K562 (cell line): ENCODE measurements at regions not wholly inside any gene's neighbourhood (a gene's known extent, or its start where the extent isn't known, plus 50 kb on each side); places are given as distances from the start of the nearest gene placed in this dataset.

Source experiments
- ATAC-seq: fragments of 200-7000 bp; cut with Tn5 transposase; 3 replicates; pipeline ENCODE4 v1.9.1; 2020; ENCODE audit warnings: moderate library complexity
- BruUV-seq: library from RNA; stranded (reverse); fragments of 400-500 nt; replicated peaks from 2 replicates; lab custom pipeline; 2021; lab: Mats Ljungman, UMichigan
- CTCF ChIA-PET: fragments of 300-600 bp; formaldehyde crosslinking; extraction: SDS; loops from one replicate; lab custom pipeline; 2021; ENCODE audit warnings: low intra/inter-chr PET ratio; lab: Yijun Ruan, JAX
- POLR2A ChIA-PET: fragments of 300-600, 350-650 bp; sonication (Branson Sonifier 250); formaldehyde crosslinking; extraction: SDS; loops from one replicate; lab custom pipeline; 2021; ENCODE audit warnings: antibody characterized with exemption, inconsistent platforms; lab: Yijun Ruan, JAX
- DNase-seq, 4 experiments: peaks; one replicate each; pipeline versions ENCODE4 v3.0.0 to v3.0.0-alpha.2; 2011 to 2018; ENCODE audit warnings: low spot score in 3 of 4, mixed read lengths in 3 of 4; ENCODE audit errors: extremely low read depth in 1 of 4
- FAIRE-seq: peaks from 2 replicates; lab custom pipeline; 2011; peaks lifted over from hg19 to GRCh38; lab: Jason Lieb, UNC
- H2AFZ ChIP-seq: 2 replicates; pipeline ENCODE4 v1.6.0; 2011; ENCODE audit warnings: low read depth, low read length, control low read depth, inconsistent platforms
- H3K27ac ChIP-seq: fragments of 200-600 bp; 3 replicates; pipeline ENCODE4 v1.8.0; 2011; ENCODE audit warnings: low read depth, mild to moderate bottlenecking, control low read depth, inconsistent platforms, low read length, moderate library complexity, mixed read lengths; ENCODE audit errors: extremely low read depth
- H3K27me3 ChIP-seq, 2 experiments: fragments of 300-600 bp in 1 of 2; 2 replicates in 1 of 2; 3 replicates in 1 of 2; pipeline versions ENCODE4 v1.6.0 to v1.8.0; 2011; ENCODE audit warnings: inconsistent platforms in 2 of 2, low read length in 2 of 2, mild to moderate bottlenecking in 1 of 2, mixed read lengths in 1 of 2, moderate library complexity in 1 of 2; ENCODE audit not compliant: control insufficient read depth in 2 of 2, insufficient read depth in 2 of 2
- H3K36me3 ChIP-seq: fragments of 300-600 bp; 3 replicates; pipeline ENCODE4 v1.8.0; 2011; ENCODE audit warnings: mild to moderate bottlenecking, low read length, inconsistent platforms; ENCODE audit not compliant: control insufficient read depth, insufficient read depth
- H3K4me1 ChIP-seq, 2 experiments: fragments of 200-600 bp in 1 of 2; replicated peaks in 1 of 2; 2 replicates in 1 of 2; 3 replicates in 1 of 2; pipeline versions ENCODE4 v1.5.1 to v1.8.0; 2011; ENCODE audit warnings: inconsistent platforms in 2 of 2, low read length in 2 of 2, mild to moderate bottlenecking in 1 of 2, mixed read lengths in 1 of 2, moderate library complexity in 1 of 2; ENCODE audit not compliant: control insufficient read depth in 2 of 2, insufficient read depth in 2 of 2
- H3K4me2 ChIP-seq: 2 replicates; pipeline ENCODE4 v1.6.1; 2011; ENCODE audit warnings: low read length, control low read depth, inconsistent platforms, mixed read lengths; ENCODE audit not compliant: insufficient read depth
- H3K4me3 ChIP-seq: fragments of 200-600 bp; sonication (generic), shearing (Covaris generic); 2 replicates; pipeline ENCODE4 v1.5.1; 2016; ENCODE audit warnings: control low read depth, inconsistent platforms
- H3K79me2 ChIP-seq: fragments of 200-600 bp; 3 replicates; pipeline ENCODE4 v1.8.0; 2011; ENCODE audit warnings: low read length, inconsistent platforms; ENCODE audit not compliant: control insufficient read depth, insufficient read depth
- H3K9ac ChIP-seq, 2 experiments: 2 replicates each; pipeline versions ENCODE4 v1.6.0 to v1.6.1; 2011; ENCODE audit warnings: low read depth in 2 of 2, low read length in 2 of 2, control low read depth in 1 of 2, inconsistent platforms in 1 of 2, mild to moderate bottlenecking in 1 of 2, mixed read lengths in 1 of 2; ENCODE audit not compliant: insufficient read depth in 1 of 2
- H3K9me1 ChIP-seq: one replicate; pipeline ENCODE4 v1.6.0; 2011; ENCODE audit warnings: inconsistent platforms, mild to moderate bottlenecking, low read length, moderate library complexity; ENCODE audit not compliant: control insufficient read depth, insufficient read depth
- H3K9me3 ChIP-seq: replicated peaks from 2 replicates; pipeline ENCODE4 v1.5.1; 2011; ENCODE audit warnings: low read depth, low read length, inconsistent platforms; ENCODE audit not compliant: control insufficient read depth, insufficient read depth
- H4K20me1 ChIP-seq: replicated peaks from 2 replicates; pipeline ENCODE4 v1.6.1; 2011; ENCODE audit warnings: low read length, inconsistent platforms, mixed read lengths; ENCODE audit not compliant: control insufficient read depth, insufficient read depth
- CHD2 ChIP-seq: IDR thresholded peaks from 2 replicates; pipeline ENCODE4 v1.6.1; 2011; ENCODE audit warnings: low read depth, low read length
- CUX1 ChIP-seq: fragments of 200-800 bp; sonication (Bioruptor generic); IDR thresholded peaks from 2 replicates; pipeline ENCODE4 v1.6.1; 2016; ENCODE audit warnings: missing genetic modification characterization, missing compliant biosample characterization
- GTF2A2 ChIP-seq: IDR thresholded peaks from 2 replicates; pipeline ENCODE4 v1.6.1; 2016; ENCODE audit warnings: mild to moderate bottlenecking, missing genetic modification characterization, missing compliant biosample characterization
- SIN3B ChIP-seq: fragments of 450-650 bp; IDR thresholded peaks from 2 replicates; pipeline ENCODE4 v1.6.1; 2017; ENCODE audit warnings: low read depth, mild to moderate bottlenecking, moderate library complexity
- ZC3H4 ChIP-seq: sonication (generic); formaldehyde crosslinking; IDR thresholded peaks from 2 replicates; pipeline ENCODE4 v1.9.0; 2021; ENCODE audit warnings: missing genetic modification reagents, borderline replicate concordance
- ZNF165 ChIP-seq: fragments of 250-450 bp; sonication (Bioruptor Pico); IDR thresholded peaks from 2 replicates; pipeline ENCODE4 v1.4.0; 2020; ENCODE audit warnings: borderline replicate concordance
- ZNF830 ChIP-seq: fragments of 250-450 bp; sonication (Bioruptor Pico); IDR thresholded peaks from 2 replicates; pipeline ENCODE4 v1.5.0; 2021; ENCODE audit warnings: mild to moderate bottlenecking
- WGBS: fragments of 100-300 bp; shearing (Covaris generic); methylation state at CpG from one replicate; pipeline ENCODE4 v1.1.6; 2016; ENCODE audit warnings: low coverage, mixed read lengths; ENCODE audit not compliant: insufficient coverage; ENCODE audit errors: missing lambda C conversion rate; 5-methylcytosine and 5-hydroxymethylcytosine counted together
- in situ Hi-C: fragments of 300-500 bp; cut with MboI; formaldehyde crosslinking; loops from 4 replicates; pipeline ENCODE4 v1.15.0; 2018; ENCODE audit warnings: inconsistent platforms, mixed read lengths
- intact Hi-C: fragments of 100-400 bp; cut with micrococcal nuclease; formaldehyde crosslinking; loops from 2 replicates; pipeline ENCODE4 v1.14.2; 2022

- no peak for TF ChIP-seq ZNF830 (CRISPR knock-in tag)
These were observed 102.2 kb downstream of the TSEN15 start for GRCh38 chr1:184153731-184154130.

GRCh38 chr1:184156521-184157393 lies 105.2 kb downstream of the TSEN15 start:
- H3K9me3 ChIP-seq = no peaks in the 10 kb centered on the region
- no peak overlapping the region for H3K4me2 ChIP-seq
- 2% methylated on average over 5 of the region's 5 CpGs for WGBS
- ChIA-PET CTCF (no interaction called here), POLR2A (interaction anchor here (0.6 to 1.1 kb wide), 2 partner anchors 8 to 11 kb away, joined by 3 to 4 read pairs; no protein-coding TSS in a partner anchor)
- no peaks in the 10 kb centered on the region for H3K79me2 ChIP-seq
- H3K27ac ChIP-seq = no peak overlapping the region
- no peaks in the 10 kb centered on the region for H3K36me3 ChIP-seq
- H3K27me3 ChIP-seq = peaks cover 5 to 23% of the 10 kb centered on the region in 2 experiments; a peak in 4 of 5 replicates
- H3K9me1 ChIP-seq = no peaks in the 10 kb centered on the region
- H3K4me3 ChIP-seq = no peak overlapping the region
- BruUV-seq = no TSS peak
- ATAC-seq (no peak), FAIRE-seq (no peak), DNase-seq (no peak)
- intact Hi-C loops = no loop called here
- H3K9ac ChIP-seq = no peak overlapping the region
- H2AFZ ChIP-seq = no peak overlapping the region
- in situ Hi-C loops = no loop called here
- no peaks in the 10 kb centered on the region for H4K20me1 ChIP-seq
- no peaks in the 10 kb centered on the region for H3K4me1 ChIP-seq
- TF ChIP-seq ZC3H4 (CRISPR knock-in tag) (no peak), CHD2 (no peak), GTF2A2 (no peak), ZNF165 (CRISPR knock-in tag) (no peak), CUX1 (CRISPR knock-in tag) (no peak), SIN3B (no peak)

More at GRCh38 chr1:184153731-184154130, 102.2 kb downstream of the TSEN15 start:
- in situ Hi-C loops (no loop called here), intact Hi-C loops (no loop called here)
- Histone ChIP-seq H3K4me3 (no peak overlapping the region), H3K9ac (no peak overlapping the region), H4K20me1 (no peaks in the 10 kb centered on the region), H3K4me1 (no peaks in the 10 kb centered on the region), H3K79me2 (no peaks in the 10 kb centered on the region), H3K9me1 (no peaks in the 10 kb centered on the region), H3K27me3 (peaks cover 7 to 31% of the 10 kb centered on the region in 2 experiments), H3K36me3 (no peaks in the 10 kb centered on the region), H3K27ac (no peak overlapping the region), H2AFZ (no peak overlapping the region), H3K9me3 (no peaks in the 10 kb centered on the region), H3K4me2 (no peak overlapping the region)
- WGBS = 3% methylated on average over 4 of the region's 4 CpGs
- CTCF ChIA-PET = no interaction called here
- ATAC-seq (no peak), FAIRE-seq (no peak), DNase-seq (no peak)
- no TSS peak for BruUV-seq
- POLR2A ChIA-PET = no interaction called here
